Activated B cell treated with CpG ODN at 0.5 μM for 24 hours (primary cell): ENCODE measurements at regions not wholly inside any gene's neighbourhood (a gene's known extent, or its start where the extent isn't known, plus 50 kb on each side); places are given as distances from the start of the nearest gene placed in this dataset.

Experiments used
- ATAC-seq: fragments of 200-7000 bp; cut with Tn5 transposase; one replicate; pipeline ENCODE4 v1.10.0; 2021; ENCODE audit warnings: low read depth, mild to moderate bottlenecking, moderate library complexity
- CTCF ChIA-PET: fragments of 350-600 bp; sonication (Branson Sonifier 250); formaldehyde crosslinking; loops from one replicate; lab custom pipeline; 2021; ENCODE audit warnings: antibody characterized with exemption; lab: Charles Lee
- POLR2A ChIA-PET: fragments of 350-600 bp; sonication (Branson Sonifier 250); formaldehyde crosslinking; loops from one replicate; lab custom pipeline; 2021; ENCODE audit warnings: antibody characterized with exemption; lab: Charles Lee
- DNase-seq: peaks from one replicate; pipeline ENCODE4 v3.0.0; 2022
- H3K27ac Mint-ChIP-seq: one replicate; pipeline ENCODE4 v1.8.0; 2020; ENCODE audit warnings: mixed read lengths
- H3K27me3 Mint-ChIP-seq: one replicate; pipeline ENCODE4 v1.8.0; 2021; ENCODE audit warnings: mixed read lengths
- H3K36me3 Mint-ChIP-seq: one replicate; pipeline ENCODE4 v1.8.0; 2021; ENCODE audit warnings: low read depth, mixed read lengths
- H3K4me1 Mint-ChIP-seq: one replicate; pipeline ENCODE4 v1.8.0; 2021; ENCODE audit warnings: mixed read lengths
- H3K4me3 Mint-ChIP-seq: one replicate; pipeline ENCODE4 v1.8.0; 2020; ENCODE audit warnings: mild to moderate bottlenecking, mixed read lengths
- H3K9me3 Mint-ChIP-seq: one replicate; pipeline ENCODE4 v1.8.0; 2020; ENCODE audit warnings: mixed read lengths
- CTCF ChIP-seq: fragments of 200-600 bp; IDR thresholded peaks from one replicate; pipeline ENCODE4 v1.8.0; 2022; ENCODE audit warnings: antibody characterized with exemption, mild to moderate bottlenecking
- intact Hi-C: fragments of 100-400 bp; cut with micrococcal nuclease; formaldehyde crosslinking; loops from one replicate; pipeline ENCODE4 v1.15.1; 2024

- H3K27me3 Mint-ChIP-seq, result no peaks in the 10 kb centered on the region
- peaks cover 5% of the 10 kb centered on the region for H3K9me3 Mint-ChIP-seq
- no peak overlapping the region for H3K4me3 Mint-ChIP-seq
- intact Hi-C loops, result no loop called here
- DNase-seq (no peak), ATAC-seq (no peak)
- CTCF ChIA-PET, result no interaction called here
- H3K36me3 Mint-ChIP-seq, result no peaks in the 10 kb centered on the region
- TF ChIP-seq CTCF, result no peak
- H3K27ac Mint-ChIP-seq, result peak overlapping the region; percentile 20
- no peaks in the 10 kb centered on the region for H3K4me1 Mint-ChIP-seq
- POLR2A ChIA-PET, result no interaction called here
These were observed 145.5 kb downstream of the DLEU7 start for GRCh38 chr13:50697746-50698539.

DNA sequence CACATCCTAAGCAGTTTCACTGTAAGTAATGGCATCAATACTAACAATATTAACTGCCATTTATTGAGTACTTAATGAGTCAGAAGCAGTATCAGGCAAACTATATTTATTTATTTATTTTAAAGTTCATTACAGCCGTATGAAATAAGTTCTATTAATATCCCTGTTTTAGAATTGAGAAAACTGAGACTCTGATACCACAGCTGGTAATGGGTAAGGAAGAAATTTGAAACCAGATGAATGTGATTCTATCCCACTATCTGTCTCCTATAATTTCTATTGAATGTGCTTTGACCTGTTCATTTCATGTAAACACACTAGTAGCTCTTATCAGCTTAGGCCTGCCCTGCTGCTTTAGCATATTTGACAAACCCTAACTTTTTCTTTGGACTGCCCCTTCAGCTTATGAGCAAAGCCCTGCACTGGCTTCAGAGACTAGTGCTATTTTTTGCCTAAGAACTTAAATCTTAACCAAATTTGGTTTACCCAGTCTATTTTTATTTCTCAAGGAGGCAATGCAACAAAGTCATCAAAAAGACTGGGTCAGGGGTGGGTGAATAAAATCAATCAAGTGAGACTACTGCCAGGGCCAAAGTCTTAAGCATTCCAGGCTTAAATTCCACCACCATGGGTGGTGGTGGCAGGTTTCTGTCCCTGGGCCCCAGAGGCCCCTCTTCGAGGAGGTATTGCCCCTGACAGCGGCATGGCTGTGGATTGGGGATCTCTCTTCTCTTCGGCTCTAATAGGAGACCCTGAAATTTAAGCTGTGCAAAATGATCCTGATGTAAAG is 143.4 kb downstream of the DLEU7 start:
- POLR2A ChIA-PET, result no interaction called here
- H3K4me1 Mint-ChIP-seq, result peaks cover 6% of the 10 kb centered on the region
- no peak for TF ChIP-seq CTCF
- no peaks in the 10 kb centered on the region for H3K27me3 Mint-ChIP-seq
- ATAC-seq (no peak), DNase-seq (no peak)
- no peaks in the 10 kb centered on the region for H3K36me3 Mint-ChIP-seq
- H3K27ac Mint-ChIP-seq, result no peak overlapping the region
- peaks cover 5% of the 10 kb centered on the region for H3K9me3 Mint-ChIP-seq
- intact Hi-C loops, result no loop called here
- H3K4me3 Mint-ChIP-seq, result no peak overlapping the region
- CTCF ChIA-PET, result no interaction called here

GRCh38 chr13:50700664-50701305 is 142.7 kb downstream of the DLEU7 start:
- H3K4me3 Mint-ChIP-seq, result no peak overlapping the region
- H3K36me3 Mint-ChIP-seq, result no peaks in the 10 kb centered on the region
- intact Hi-C loops, result no loop called here
- peaks cover 6% of the 10 kb centered on the region for H3K4me1 Mint-ChIP-seq
- ATAC-seq (no peak), DNase-seq (no peak)
- H3K9me3 Mint-ChIP-seq, result peaks cover 5% of the 10 kb centered on the region
- no peak for TF ChIP-seq CTCF
- CTCF ChIA-PET, result no interaction called here
- POLR2A ChIA-PET, result no interaction called here
- H3K27me3 Mint-ChIP-seq, result no peaks in the 10 kb centered on the region
- H3K27ac Mint-ChIP-seq, result no peak overlapping the region

DNA sequence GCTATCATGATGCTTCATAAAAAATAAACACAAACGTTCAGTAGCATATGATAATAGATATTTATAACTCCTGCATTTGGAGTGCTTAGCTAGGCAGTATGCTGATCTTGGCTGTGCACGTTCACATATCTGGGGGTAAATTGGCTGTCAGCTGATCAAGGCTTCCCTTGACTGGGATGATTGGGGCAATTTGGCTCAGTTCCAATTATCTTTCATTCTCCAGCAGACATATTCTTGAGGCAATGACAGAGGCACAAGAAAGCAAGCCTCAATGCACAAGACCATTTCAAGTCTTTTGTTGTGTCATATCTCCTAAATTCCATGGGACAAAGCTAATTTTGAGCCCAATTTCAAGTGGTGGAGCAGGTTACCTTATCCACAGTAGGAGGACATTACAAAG is 142.0 kb downstream of the DLEU7 start:
- ChIA-PET POLR2A (no interaction called here), CTCF (no interaction called here)
- no peak overlapping the region for H3K27ac Mint-ChIP-seq
- no peak for TF ChIP-seq CTCF
- intact Hi-C loops, result no loop called here
- peaks cover 3% of the 10 kb centered on the region for H3K9me3 Mint-ChIP-seq
- no peak overlapping the region for H3K4me3 Mint-ChIP-seq
- no peak for DNase-seq
- no peaks in the 10 kb centered on the region for H3K27me3 Mint-ChIP-seq
- no peaks in the 10 kb centered on the region for H3K36me3 Mint-ChIP-seq
- peaks cover 8% of the 10 kb centered on the region for H3K4me1 Mint-ChIP-seq
- ATAC-seq, result no peak

DNA sequence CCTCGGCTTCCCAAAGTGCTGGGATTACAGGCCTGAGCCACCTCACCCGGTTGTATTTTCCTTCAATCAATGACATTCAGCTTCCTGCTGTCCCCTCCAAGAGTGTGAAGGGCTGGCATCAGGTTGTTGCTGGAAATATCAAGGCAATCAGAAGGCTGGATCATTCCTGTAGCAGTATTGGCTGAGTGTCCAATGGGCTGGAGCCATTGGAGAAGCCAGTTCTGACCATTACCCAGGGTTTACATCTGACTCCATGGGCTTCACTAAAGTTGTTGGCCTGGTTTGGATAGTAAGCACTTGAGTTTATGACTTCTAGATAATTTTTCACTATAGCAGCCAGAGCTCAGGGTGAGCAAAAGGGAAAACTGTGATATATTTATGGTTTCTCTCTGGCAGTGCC is 137.0 kb downstream of the DLEU7 start:
- Mint-ChIP-seq H3K27me3 (no peaks in the 10 kb centered on the region), H3K4me1 (peaks cover 22% of the 10 kb centered on the region), H3K27ac (no peak overlapping the region), H3K9me3 (no peaks in the 10 kb centered on the region), H3K36me3 (no peaks in the 10 kb centered on the region), H3K4me3 (no peak overlapping the region)
- DNase-seq (no peak), ATAC-seq (no peak)
- ChIA-PET POLR2A (interaction anchor here (0.7 kb wide), 1 partner anchor 121 kb away, joined by 3 read pairs; no protein-coding TSS in a partner anchor), CTCF (no interaction called here)
- no peak for TF ChIP-seq CTCF
- intact Hi-C loops, result no loop called here
